GM12872 (cell line): ENCODE measurements at regions not wholly inside any gene's neighbourhood (a gene's known extent, or its start where the extent isn't known, plus 50 kb on each side); places are given as distances from the start of the nearest gene placed in this dataset.

Experiments
- TF ChIP-seq, protein P1 (sequence below): IDR thresholded peaks from 3 replicates; pipeline ENCODE4 v1.5.1; 2011; ENCODE audit warnings: low read depth, mild to moderate bottlenecking, low read length, moderate library complexity; ENCODE audit not compliant: insufficient read depth

- TF ChIP-seq, protein P1, sequence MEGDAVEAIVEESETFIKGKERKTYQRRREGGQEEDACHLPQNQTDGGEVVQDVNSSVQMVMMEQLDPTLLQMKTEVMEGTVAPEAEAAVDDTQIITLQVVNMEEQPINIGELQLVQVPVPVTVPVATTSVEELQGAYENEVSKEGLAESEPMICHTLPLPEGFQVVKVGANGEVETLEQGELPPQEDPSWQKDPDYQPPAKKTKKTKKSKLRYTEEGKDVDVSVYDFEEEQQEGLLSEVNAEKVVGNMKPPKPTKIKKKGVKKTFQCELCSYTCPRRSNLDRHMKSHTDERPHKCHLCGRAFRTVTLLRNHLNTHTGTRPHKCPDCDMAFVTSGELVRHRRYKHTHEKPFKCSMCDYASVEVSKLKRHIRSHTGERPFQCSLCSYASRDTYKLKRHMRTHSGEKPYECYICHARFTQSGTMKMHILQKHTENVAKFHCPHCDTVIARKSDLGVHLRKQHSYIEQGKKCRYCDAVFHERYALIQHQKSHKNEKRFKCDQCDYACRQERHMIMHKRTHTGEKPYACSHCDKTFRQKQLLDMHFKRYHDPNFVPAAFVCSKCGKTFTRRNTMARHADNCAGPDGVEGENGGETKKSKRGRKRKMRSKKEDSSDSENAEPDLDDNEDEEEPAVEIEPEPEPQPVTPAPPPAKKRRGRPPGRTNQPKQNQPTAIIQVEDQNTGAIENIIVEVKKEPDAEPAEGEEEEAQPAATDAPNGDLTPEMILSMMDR = no peak
Observed at GRCh38 chr12:62194031-62194430, 66.2 kb upstream of the USP15 start.

GRCh38 chr12:62194616-62195015 lies 65.6 kb upstream of the USP15 start:
- TF ChIP-seq, protein P1 = no peak

GRCh38 chr12:62196146-62196545 lies 64.1 kb upstream of the USP15 start:
- TF ChIP-seq, protein P1 = no peak

GRCh38 chr12:62205346-62205745 lies 54.9 kb upstream of the USP15 start:
- TF ChIP-seq, protein P1 = no peak

GRCh38 chr12:62207248-62207647 lies 53.0 kb upstream of the USP15 start:
- TF ChIP-seq, protein P1 = no peak
